ENCODE measurements at regions not wholly inside any gene's neighbourhood (a gene's known extent, or its start where the extent isn't known, plus 50 kb on each side); places are given as distances from the start of the nearest gene placed in this dataset.

GRCh38 chr7:46169384-46169755, 248.3 kb upstream of the IGFBP3 start:
- DNase-seq (ENCODE audit: low read depth in 2 of 2): no peak

GRCh38 chr7:46168671-46169383, 247.8 kb upstream of the IGFBP3 start:
- no peak for DNase-seq (ENCODE audit: low read depth in 2 of 2)

GRCh38 chr7:46168231-46168630, 247.2 kb upstream of the IGFBP3 start:
- no peak for DNase-seq (ENCODE audit: low read depth in 2 of 2)

GRCh38 chr7:46165276-46165675, 244.2 kb upstream of the IGFBP3 start:
- no peak for DNase-seq (ENCODE audit: low read depth in 2 of 2)

- DNase-seq (ENCODE audit: low read depth in 2 of 2): no peak
These were observed 243.6 kb upstream of the IGFBP3 start for GRCh38 chr7:46164629-46165028.

- DNase-seq (ENCODE audit: low read depth in 2 of 2): no peak
These were observed 242.2 kb upstream of the IGFBP3 start for GRCh38 chr7:46163246-46163645.

- no peak for DNase-seq (ENCODE audit: low read depth in 2 of 2)
These were observed 241.5 kb upstream of the IGFBP3 start for GRCh38 chr7:46162609-46163008.

GRCh38 chr7:46160861-46161260, 239.8 kb upstream of the IGFBP3 start:
- no peak for DNase-seq (ENCODE audit: low read depth in 2 of 2)

- no peak for DNase-seq (ENCODE audit: low read depth in 2 of 2)
These were observed 236.9 kb upstream of the IGFBP3 start for GRCh38 chr7:46157931-46158330.

GRCh38 chr7:46157404-46157803, 236.3 kb upstream of the IGFBP3 start:
- no peak for DNase-seq (ENCODE audit: low read depth in 2 of 2)

- no peak for DNase-seq (ENCODE audit: low read depth in 2 of 2)
These were observed 235.8 kb upstream of the IGFBP3 start for GRCh38 chr7:46156853-46157252.

GRCh38 chr7:46156086-46156485, 235.0 kb upstream of the IGFBP3 start:
- no peak for DNase-seq (ENCODE audit: low read depth in 2 of 2)

GRCh38 chr7:46155367-46155766, 234.3 kb upstream of the IGFBP3 start:
- DNase-seq (ENCODE audit: low read depth in 2 of 2): no peak

GRCh38 chr7:46153951-46154787, 233.1 kb upstream of the IGFBP3 start:
- DNase-seq (ENCODE audit: low read depth in 2 of 2): no peak

GRCh38 chr7:46153583-46153950, 232.5 kb upstream of the IGFBP3 start:
- no peak for DNase-seq (ENCODE audit: low read depth in 2 of 2)

GRCh38 chr7:46152696-46153095, 231.6 kb upstream of the IGFBP3 start:
- DNase-seq (ENCODE audit: low read depth in 2 of 2): no peak

GRCh38 chr7:46150721-46151120, 229.6 kb upstream of the IGFBP3 start:
- DNase-seq (ENCODE audit: low read depth in 2 of 2): no peak

GRCh38 chr7:46150202-46150601, 229.1 kb upstream of the IGFBP3 start:
- DNase-seq (ENCODE audit: low read depth in 2 of 2): no peak

GRCh38 chr7:46147871-46148270, 226.8 kb upstream of the IGFBP3 start:
- DNase-seq (ENCODE audit: low read depth in 2 of 2): no peak

- DNase-seq (ENCODE audit: low read depth in 2 of 2): no peak
These were observed 225.6 kb upstream of the IGFBP3 start for GRCh38 chr7:46146454-46147255.

- DNase-seq (ENCODE audit: low read depth in 2 of 2): no peak
These were observed 224.3 kb upstream of the IGFBP3 start for GRCh38 chr7:46145412-46145811.
